Limb (tissue), 2 donors: ENCODE measurements at regions not wholly inside any gene's neighbourhood (a gene's known extent, or its start where the extent isn't known, plus 50 kb on each side); places are given as distances from the start of the nearest gene placed in this dataset.
"Not testable (repeated sequence)": the region's sequence is repeated elsewhere in the genome, so short reads cannot be mapped to it uniquely, and the experiment has no call there.

Experiments used
- DNase-seq, 2 donors: peaks; one replicate each; pipeline ENCODE4 v3.0.0-alpha.2; 2016; ENCODE audit errors: extremely low spot score in 2 of 2

GRCh38 chr12:47373554-47374150 is 293.9 kb upstream of the AMIGO2 start:
- DNase-seq, result no peak

GRCh38 chr12:47370421-47370820 is 290.7 kb upstream of the AMIGO2 start:
- no peak for DNase-seq

GRCh38 chr12:47369085-47369484 is 289.3 kb upstream of the AMIGO2 start:
- no peak for DNase-seq

- no peak for DNase-seq
Observed at GRCh38 chr12:47367912-47368537, 288.3 kb upstream of the AMIGO2 start.

GRCh38 chr12:47366579-47366978 is 286.8 kb upstream of the AMIGO2 start:
- DNase-seq, result no peak

GRCh38 chr12:47366157-47366556 is 286.4 kb upstream of the AMIGO2 start:
- no peak for DNase-seq

- not testable (repeated sequence) for DNase-seq
Observed at GRCh38 chr12:47365443-47366076, 285.8 kb upstream of the AMIGO2 start.

DNA sequence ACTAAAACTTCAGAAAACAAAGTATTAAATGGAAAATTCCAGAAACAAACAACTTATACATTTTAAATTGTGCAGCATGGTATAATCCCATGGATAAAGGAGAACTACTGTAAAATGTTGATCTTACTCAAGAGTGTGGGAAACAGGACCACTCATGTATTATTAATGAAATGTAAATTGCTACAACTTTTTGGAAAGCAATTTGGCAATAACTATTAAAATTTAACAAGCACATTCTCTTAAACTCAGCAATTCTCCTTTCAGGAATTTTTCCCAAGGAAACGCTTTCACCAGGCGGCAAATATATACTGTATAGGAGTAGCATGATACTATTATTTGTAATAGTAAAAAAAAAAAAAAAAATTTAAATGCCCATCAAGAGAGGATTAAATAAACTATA is 284.5 kb upstream of the AMIGO2 start:
- no peak for DNase-seq

- DNase-seq, result no peak
Observed at GRCh38 chr12:47362126-47362705, 282.5 kb upstream of the AMIGO2 start.

- no peak for DNase-seq
Observed at GRCh38 chr12:47361389-47362021, 281.7 kb upstream of the AMIGO2 start.

DNA sequence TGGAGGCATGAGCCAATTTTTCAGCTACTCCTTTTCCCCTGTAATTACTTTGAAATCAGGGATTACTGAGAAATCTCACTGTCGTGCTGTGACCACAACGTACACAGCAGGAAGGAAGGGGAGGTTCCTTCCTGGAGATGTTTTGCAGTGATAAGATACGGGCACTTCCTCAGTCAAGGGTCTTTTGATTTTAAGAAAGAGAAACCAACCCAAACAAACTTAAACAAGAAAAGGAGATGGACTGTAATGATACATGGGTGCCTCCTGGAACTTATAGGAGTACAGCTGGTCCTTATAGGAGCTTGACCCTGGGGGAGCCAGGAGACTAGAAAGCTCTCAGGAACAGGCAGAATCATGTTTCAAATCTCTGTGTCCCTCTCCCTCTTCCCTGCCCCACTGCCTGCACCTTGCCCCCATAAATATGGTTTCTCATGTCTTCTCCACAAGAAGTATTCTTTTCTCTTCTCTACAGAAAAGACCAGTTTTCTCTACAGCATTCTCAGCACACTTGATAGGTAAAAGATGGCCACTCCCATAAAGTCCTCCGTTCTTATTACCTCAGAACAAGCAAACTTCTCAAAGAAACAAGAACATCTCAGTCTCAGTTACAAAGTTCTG is 281.1 kb upstream of the AMIGO2 start:
- no peak for DNase-seq

GRCh38 chr12:47360093-47360480 is 280.3 kb upstream of the AMIGO2 start:
- DNase-seq, result no peak

- DNase-seq, result no peak
Observed at GRCh38 chr12:47359310-47360092, 279.7 kb upstream of the AMIGO2 start.

GRCh38 chr12:47357006-47357405 is 277.2 kb upstream of the AMIGO2 start:
- not testable (repeated sequence) for DNase-seq

DNA sequence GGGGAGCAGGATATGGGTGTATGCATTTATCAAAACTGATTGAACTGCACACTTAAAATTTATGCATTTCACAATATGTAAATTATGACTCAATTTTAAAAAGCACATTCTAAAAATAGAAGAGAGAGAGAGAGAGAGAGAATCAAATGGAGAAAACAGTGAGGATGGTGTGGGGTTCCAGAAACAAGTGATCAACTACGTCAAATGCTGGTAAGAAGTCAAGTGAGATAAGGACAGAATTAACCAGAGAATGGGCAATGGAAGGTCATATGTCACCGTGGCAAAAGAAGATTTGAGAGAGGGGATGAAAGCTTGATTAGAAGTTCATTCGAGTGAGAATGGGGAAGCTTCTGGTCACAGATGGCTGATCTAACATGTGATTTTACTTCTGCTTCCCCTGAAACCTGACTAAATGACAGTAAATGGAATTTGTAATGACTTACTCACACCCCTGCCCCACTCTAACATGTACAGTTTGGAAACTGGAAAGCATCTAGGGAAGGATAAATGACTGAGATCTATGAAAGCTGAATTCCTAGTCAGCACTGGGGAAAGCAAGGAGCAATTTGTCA is 276.5 kb upstream of the AMIGO2 start:
- DNase-seq, result no peak

DNA sequence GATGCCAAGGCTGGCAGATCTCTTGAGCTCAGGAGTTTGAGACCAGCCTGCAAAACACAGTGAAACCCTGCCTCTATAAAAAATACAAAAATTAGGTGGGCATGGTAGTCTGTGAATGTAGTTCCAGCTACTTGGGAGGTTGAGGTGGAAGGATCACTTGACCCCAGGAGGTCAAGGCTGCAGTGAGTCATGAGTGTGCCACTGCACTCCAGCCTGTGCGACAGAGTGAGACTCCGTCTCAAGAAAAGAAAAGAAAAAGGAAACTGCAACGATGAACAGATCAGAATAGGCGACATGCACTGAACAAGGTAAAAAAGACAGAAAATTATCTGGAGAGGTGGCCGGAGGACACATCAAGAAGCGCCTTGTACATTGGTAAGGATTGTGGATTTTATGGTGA is 273.7 kb upstream of the AMIGO2 start:
- no peak for DNase-seq

DNA sequence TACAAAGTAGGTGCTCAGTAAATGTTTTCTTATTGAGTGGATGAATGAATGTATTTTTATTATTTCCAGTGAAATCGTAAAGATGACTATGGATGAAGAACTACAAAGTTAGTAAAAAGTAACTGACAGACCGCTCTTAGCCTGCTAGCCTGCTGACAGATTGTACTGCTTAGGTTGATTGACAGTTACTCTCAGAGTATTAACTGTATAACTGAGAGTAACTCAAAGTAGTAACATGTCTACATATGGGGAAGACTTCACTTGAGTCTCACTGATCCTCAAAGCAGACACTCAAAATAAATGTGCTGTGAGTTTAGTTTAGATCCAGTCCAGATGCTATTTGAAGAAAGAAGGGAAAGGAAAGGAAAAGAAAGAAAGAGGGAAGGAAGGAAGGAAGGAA is 272.3 kb upstream of the AMIGO2 start:
- no peak for DNase-seq

GRCh38 chr12:47351526-47351925 is 271.8 kb upstream of the AMIGO2 start:
- DNase-seq, result no peak

DNA sequence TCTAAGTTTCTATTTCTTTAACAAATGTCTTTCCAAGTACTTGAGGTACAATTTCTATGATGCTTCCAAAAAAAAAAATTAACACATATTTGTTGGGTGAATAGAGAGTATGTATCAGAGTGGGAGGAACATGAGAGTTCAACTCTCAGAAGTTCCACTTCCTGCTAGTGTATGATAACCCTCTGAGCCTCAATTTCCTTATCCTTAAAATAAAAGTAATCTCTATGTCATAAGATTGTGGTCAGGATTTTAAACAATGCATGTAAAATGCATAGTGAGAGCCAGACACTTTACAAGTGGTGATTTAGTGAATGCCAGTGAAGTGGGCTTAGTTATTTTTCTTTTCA is 270.3 kb upstream of the AMIGO2 start:
- no peak for DNase-seq

- no peak for DNase-seq
Observed at GRCh38 chr12:47349137-47350061, 269.6 kb upstream of the AMIGO2 start.
